ENCODE measurements at regions not wholly inside any gene's neighbourhood (a gene's known extent, or its start where the extent isn't known, plus 50 kb on each side); places are given as distances from the start of the nearest gene placed in this dataset.

DNA sequence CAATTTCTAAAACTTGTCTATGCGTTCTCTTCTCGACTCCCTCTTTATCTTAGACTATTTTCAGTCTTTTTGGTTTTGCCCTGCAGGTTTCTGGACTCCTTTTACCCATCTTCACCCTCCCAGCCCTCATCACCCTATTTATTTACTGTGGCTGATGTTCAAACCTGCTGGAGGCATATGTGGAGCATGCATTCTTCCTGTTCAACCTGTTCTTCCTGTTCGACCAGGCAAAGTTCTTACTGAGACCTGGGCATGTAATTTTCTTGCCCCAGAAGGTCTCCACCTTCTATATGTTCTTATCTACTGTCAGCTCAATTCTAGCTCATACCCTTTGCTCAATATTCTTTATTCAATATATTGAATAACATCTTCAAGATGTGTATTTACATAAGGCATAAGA lies 69.4 kb upstream of the AGA start:
- TF ChIP-seq EZH2 (IDR thresholded peaks at IDR 0.05; ENCODE audit: borderline replicate concordance, low read depth, low read length, poor library complexity, severe bottlenecking) = no peak
- no peak for TF ChIP-seq CTCF (conservative IDR thresholded peaks at IDR 0.05; ENCODE audit: low read depth, low read length)
